ENCODE measurements at regions not wholly inside any gene's neighbourhood (a gene's known extent, or its start where the extent isn't known, plus 50 kb on each side); places are given as distances from the start of the nearest gene placed in this dataset.
"Not testable (repeated sequence)": the region's sequence is repeated elsewhere in the genome, so short reads cannot be mapped to it uniquely, and the experiment has no call there.

DNA sequence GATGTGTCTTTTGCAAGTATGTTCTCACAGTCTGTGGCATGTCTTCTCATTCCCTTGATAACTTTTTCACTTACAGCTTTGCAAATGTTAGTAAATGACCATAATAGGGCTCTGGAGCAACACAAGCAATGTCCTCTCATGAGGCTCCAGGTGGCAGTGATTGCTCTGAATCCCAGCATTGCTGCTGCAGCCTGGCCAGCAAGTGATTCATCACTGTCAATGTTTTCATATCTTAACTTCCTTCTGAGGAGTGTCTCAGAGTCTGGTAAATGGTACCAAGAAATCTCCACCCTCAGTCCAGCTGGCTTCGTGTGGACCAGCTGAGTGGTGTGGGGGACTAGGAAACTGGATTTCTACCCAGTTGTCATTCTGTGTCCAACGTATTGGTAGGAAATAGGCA, 139.6 kb downstream of the MYLK4 start:
- DNase-seq, result no peak

DNA sequence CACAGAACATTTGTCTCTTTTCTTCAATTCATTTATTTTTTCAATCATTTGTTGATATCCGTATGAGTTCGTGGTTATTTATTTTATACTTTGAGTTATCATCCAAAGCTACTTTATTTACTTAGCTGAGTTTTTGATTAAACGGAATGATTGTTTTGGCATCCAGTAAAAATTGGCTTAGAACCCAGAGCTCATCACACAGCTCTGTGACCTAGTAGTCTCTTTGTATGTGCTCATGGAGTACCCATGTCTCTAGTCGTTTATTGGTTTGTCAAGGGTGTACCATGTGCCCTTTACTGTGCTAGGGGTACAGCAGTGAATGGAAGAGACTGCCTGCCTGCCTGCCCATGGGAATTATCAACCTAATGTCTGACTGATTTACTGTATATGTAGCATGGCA, 142.2 kb downstream of the MYLK4 start:
- DNase-seq, result no peak

DNA sequence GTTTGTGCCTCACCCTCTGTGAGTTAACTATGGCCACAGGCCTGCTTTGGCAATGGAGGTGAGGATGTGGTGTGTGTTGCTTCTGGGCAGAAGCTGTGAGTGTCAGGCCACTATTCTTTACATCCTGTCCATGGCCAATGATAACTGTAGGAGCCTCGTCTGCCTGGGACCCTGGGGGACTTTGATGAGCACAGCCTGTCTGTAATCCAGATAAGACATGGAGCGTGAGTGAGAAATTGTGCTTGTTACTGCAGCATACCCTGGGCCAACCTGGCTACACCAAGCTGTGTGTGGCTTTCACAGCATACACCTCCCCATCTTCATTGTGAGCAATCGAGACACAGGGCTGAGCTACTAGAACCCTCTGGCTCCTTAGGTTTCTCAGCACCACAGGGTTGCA, 150.4 kb downstream of the MYLK4 start:
- DNase-seq, result no peak

DNA sequence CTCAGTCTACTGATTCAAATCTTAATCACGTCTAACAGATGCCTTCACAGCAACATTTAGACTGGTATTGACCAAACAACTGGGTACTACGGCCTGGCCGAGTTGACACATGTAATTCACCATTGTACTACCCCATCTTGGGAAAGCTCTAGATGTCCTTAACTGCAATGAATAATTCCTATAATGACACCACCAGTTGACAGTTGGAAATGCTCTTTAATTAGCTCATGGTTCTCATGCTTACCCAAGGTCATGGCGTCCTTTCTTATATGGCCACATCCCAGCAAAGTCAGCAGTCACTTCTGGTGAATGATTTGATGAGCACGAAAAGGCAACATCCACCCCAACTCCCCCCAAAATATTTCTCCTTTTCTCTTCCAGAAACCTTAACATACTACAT, 150.9 kb downstream of the MYLK4 start:
- DNase-seq, result no peak

DNA sequence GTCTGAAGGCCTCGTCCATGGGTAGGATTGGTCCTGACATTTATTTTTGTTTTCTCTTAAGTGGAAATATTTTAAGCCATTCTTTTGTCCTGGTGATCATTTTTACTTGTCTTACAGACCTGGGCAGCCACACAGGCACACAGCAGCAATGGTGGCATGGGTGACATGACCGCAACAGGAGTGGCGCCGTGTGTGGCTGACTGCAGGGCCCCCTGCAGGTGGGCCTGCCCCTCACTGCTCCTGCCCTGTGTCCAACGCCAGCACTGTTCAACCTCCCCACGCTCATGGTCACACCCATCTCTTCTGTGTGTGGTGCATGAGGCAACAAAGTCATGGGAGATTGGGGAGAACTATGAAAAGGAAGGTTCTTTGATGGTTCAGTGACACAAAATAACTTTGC, 151.9 kb downstream of the MYLK4 start:
- no peak for DNase-seq

DNA sequence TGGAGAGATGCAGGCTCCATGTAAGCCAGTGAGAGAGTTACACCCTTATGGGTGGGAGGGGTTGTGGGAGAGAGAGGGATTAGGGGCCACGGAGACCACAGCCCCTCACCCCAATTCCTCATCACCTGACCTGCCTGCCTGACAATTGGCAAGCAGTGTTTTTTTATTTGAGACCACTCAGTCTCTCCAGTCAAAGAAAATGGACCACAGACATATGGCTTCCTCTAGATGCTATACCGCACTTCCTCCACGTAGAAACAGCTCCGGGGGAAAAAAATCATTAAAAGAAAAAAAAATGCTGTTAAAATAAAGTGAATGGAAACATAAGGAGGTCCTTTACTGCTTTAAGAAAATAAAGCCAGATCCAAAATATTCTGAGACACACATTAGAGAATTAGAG, 152.7 kb downstream of the MYLK4 start:
- no peak for DNase-seq

DNA sequence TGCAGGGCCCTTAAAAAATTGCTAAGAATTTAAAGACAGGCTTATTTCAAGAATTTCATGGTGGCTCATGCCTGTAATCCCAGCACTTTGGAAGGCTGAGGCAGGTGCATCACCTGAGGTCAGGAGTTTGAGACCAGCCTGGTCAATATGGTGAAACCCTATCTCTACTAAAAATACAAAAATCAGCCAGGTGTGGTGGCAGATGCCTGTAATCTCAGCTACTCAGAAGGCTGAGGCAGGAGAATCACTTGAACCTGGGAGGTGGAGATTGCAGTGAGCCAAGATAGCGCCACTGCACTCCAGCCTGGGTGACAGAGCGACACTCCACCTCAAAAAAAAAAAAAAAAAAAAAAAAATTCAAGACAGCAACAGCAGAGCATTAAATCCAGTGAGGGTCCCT, 153.3 kb downstream of the MYLK4 start:
- DNase-seq, result not testable (repeated sequence)

DNA sequence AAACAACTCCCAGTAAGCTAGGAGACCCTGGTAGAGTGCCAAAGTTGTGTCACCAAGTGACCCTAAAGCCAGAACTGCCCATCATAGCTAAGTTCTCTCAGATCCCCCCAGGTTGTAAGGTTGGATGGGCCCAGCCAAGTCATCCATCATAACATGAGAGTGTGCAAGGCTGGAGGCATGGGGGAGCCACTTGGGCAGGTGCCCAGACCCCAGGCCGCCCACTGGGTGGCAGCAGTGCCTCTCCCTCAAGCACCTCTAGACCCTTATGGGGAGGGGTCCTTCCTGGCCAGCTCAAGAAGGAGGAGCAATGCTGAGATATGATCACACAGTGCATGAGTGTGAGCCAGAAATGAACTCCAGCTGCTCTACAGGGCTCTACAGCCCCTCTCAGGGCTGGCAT, 154.5 kb downstream of the MYLK4 start:
- DNase-seq, result no peak

DNA sequence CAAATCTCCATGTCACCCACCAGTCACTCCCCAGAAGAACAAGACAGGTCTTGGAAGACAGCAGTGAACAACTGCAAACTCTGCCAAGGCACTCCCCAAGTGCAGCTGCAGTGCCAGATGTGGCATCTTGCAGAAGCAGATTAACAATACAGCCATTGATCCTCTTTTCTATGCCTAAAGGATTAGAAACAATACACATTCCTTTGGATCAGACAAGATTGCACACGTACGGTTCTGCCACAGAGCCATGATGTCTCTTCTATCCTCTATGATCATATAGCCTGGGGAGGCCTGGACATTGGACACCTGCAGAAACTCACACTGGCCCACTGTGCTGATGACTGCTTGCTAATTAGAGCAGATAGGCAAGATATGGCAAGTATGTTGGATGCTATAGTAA, 155.9 kb downstream of the MYLK4 start:
- no peak for DNase-seq

DNA sequence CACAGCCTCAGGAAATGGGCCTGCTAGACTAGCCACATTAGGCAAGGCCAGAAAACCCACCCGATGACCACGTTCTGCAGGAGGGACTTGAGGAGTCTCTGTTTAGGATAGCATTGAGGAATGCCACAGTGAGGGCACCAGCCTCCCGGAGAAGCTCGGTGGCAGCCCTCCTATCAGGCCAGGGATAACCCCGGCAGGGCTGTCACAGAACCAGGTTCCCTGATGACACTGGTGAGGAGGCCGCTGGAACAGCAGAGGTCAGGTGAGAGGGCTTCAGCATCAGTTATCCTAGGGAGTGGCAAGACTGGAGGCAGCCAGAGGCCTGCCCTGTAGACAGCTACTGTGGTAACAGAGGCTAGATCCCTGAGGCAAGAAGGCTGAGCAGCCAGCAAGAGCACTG, 157.6 kb downstream of the MYLK4 start:
- DNase-seq, result no peak

DNA sequence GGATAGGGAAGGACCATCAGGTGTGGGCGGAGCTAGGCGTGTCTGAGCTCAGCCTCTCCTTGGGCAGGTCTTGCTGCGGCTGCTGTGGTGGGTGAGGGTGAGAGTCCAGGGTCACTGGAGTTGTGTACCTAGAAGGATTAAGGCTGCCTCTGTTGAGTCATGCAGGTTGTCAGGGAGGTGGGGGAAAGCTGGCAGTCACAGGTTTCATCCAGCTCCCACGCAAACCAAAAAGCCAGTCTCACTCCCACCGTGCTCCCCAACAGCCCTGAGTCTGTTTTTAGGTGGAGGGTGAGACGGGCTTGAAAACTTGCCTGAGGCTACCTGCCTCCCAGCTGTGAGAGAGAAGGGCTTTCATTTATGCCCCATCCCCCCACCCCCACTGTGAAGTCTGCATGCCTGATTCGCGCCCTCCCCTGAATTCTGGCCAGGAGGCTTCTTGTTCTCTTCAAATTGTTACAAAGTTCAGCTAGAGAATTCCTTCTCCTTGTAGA, 161.5 kb downstream of the MYLK4 start:
- no peak for DNase-seq

DNA sequence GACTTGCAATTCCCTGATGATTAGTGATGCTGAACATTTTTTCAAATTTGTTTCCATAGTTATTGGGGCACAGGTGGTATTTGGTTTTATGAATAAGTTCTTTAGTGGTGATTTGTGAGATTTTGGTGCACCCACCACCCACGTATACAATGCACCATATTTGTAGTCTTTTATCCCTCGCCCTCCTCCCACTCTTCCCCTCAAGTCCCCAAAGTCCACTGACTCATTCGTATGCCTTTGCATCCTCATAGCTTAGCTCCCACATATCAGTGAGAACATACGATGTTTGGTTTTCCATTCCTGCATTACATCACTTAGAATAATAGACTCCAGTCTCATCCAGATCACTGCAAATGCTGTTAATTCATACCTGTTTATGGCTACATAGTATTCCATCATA, 167.3 kb downstream of the MYLK4 start:
- no peak for DNase-seq

DNA sequence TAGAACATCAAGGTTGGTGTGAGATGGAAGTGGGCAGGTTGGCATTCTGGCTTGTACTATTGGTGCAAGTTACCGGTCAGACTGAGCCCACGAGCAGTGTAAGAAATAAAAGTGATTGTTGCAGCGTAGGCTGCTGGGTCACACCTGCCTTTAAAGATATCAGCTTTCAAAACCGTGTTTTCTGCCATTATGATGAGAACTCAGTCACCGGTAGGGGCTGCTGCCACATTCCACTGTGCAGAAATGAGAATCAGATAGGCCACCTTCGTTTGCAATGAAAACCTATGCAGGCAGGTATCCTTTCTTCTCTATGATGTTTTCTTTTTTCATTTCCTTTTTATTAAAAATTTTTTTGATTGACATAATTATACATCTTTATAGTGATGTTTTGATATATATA, 168.5 kb downstream of the MYLK4 start:
- DNase-seq, result no peak

DNA sequence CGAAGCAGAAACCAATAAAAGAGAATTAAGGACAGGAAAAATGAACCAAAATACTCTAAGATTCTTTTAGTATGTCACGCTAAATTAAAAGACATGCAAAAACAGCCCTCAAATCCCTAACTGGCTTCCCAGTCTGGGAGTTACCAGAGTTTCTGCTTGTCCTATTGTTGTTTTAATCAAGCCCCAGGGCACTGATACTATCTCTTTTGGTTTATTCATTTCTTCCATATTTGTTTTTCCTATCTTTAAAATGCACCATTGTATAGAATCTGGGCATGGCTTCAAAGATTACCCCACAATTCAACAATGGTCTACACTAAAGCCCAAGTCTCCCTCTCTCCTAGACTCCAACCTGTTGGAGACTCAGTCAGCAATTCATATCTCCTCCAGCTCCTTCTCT, 169.1 kb downstream of the MYLK4 start:
- DNase-seq, result no peak

DNA sequence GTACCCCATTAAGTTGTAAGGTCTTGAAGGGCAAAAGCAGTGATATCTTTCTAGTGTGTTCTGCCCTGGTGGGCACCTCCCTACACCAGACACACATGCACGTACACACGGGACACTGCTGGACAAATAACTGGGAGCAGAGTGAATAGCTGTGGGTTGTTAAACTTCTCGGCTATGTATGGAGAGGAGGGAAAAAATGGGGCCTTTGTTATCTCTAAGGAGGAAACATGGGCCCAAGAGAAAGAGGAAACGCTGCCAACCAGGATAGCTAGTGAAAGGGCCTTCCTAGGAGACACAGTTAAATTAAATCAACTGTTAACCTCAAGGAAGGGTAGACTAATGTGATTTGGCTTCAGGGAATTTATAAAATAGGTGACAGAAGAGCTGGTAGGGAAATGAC, 169.7 kb downstream of the MYLK4 start:
- DNase-seq, result no peak

DNA sequence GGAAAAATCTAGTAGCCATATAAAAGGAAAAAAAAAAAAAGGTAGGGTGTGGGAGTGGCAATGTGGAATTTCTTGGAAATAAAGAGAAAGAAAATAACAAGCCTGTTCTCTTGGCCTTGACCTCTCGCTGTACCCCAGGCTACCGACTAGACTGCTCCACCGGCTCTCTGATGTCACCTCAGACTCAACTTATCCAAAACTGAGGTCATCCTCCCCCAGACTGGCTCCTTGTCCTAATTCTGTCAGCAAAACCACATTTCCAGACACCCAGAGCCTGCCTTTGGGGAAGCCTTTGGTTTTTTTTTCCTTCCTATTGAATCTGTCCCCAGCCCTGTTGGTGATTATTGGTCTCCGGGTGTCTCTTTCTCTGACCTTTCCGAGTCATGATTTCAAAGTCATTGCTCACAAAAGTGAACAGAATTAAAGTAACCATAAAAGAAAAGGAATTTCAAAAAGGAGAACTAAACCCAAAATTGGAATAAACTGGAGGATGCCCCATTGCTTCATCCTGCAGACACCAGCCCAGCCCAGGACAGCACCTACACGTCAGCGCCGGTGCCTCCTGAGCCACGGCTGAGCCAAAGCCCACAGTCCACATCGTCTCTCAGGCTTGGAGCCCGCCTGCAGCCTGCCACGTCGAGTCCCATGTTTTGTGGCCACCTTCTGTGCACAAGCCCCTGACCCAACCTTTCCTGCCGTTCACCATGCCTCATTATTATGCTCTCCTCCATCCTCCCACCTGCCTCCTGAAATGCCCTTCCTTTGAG, 170.7 kb downstream of the MYLK4 start:
- DNase-seq, result no peak

DNA sequence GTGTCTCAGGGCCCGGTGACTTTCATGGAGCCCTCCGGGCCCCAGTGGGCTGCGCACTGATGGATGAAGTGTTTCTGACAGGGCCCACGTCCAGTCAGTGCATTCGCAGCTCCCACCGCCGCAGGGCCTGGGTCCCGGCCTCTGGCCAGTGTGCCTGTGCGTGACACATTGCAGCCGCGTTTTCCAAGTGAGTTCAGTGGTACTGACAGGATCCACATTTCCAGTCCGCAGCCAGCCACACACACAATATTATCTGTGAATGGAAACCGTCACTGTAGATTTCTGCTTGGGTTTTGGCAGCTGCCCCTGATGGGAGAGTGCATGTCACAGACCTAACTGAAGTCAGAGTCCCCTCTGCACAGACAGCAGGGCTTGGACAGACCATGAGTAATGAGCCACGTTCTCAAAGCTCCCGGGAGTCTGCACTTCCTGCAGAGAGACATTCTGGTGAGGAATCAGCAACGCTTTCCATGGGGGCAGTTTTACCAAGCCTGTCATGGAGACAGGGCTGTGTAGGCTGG, 171.4 kb downstream of the MYLK4 start:
- no peak for DNase-seq

DNA sequence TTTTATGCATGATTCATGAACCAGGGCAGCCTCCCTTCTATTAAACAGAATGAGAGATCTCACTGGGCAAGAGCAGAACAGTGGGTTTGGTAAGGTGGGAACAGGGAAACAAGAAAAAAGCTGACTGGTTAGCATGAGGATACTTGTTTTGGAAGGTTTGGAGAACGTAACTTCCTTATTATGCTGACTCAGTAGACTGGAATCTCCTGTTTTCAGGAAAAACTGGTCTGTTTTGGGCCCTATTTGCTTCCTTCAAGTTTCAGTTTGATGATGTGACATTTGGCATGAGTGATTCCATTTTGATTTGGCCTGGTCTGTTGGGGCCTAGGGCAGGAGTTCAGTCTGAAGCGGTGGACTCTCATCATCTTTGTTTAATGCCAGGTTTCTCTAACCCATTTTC, 172.0 kb downstream of the MYLK4 start:
- DNase-seq, result no peak

DNA sequence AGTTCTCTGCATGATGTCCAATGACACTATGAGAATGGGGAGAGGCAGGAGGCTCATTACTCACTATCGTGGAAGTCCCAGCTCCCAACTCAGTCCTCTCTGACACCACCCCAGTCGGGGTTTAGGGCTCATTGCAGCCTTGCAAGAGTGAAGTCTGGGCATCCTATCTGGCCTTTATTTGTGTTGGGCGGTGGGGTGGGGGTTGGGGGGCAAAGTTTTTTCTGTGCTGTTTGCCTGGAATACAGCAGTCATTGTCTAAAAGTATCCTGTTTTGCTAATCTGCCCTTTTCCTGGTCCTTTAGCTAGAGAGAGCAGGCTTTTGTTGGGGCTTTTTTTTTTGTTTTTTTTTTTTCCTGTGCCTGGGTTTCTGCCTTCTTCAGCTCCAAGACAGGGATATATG, 174.2 kb downstream of the MYLK4 start:
- no peak for DNase-seq

DNA sequence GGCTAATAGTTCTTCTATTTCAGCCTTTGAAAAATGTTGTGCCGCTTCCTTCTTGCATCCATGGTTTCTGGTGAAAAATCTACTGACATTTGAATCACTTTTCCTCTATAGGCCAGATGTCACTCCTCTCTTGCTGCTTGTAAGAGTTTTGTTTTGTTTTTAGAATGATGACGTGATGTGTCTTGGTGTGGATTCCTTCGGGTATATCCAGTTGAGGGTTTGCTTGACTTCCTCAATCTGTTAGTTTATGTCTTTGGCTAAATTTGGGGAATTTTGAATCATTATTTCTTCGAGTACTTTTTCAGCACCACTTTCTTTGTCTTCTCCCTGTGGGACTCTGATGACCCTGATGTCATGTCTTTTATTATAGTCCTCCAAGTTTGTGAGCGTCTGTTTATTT, 175.5 kb downstream of the MYLK4 start:
- no peak for DNase-seq

DNA sequence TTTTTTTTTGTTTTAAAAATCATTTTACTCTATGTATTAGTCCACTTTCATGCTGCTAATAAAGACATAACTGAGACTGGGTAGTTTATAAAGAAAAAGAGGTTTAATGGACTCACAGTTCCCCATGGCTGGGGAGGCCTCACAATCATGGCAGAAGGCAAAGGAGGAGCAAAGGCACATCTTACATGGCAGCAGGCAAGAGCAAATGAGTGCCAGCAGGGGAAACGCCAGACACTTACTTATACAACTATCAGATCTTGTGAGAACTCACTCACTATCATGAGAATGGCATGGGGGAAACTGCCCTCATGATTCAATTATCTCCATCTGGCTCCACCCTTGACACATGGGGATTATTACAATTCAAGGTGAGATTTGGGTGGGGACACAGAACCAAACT, 181.3 kb downstream of the MYLK4 start:
- not testable (repeated sequence) for DNase-seq

DNA sequence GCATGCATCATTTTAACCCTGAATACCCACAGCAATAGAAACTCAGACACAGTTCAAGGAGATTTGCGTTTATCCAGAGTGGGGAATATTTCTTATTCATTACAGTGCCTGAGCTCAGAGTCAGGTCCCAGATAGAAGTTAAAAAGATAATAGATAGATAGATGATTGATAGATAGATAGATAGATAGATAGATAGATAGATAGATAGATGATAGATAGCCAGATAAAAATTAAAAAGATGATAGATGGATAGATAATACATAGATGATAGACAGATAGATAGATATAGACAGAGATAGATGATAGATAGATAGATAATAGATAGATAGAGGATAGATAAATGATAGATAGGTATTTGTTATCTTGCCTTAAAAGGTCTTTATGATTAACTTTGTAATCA, 184.7 kb downstream of the MYLK4 start:
- no peak for DNase-seq

DNA sequence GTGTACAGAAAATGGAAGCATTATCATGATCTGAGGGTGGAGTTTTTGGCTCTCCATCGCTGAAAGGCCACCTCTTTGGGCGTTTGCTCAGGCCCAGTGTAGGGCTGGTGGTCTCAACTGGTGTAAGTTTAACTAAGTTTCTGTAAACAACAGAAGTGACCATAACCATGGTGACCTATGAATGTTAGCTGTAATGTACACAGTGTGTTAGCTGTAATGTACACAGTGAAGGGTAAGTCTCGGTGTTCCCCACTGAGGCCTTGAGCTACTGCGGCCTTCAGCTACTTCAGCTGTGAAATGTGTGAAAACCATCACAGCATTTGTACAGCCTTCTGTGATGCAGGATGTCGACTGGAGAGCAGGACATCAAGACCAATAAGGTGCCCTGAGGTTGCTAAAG, 185.2 kb downstream of the MYLK4 start:
- no peak for DNase-seq

DNA sequence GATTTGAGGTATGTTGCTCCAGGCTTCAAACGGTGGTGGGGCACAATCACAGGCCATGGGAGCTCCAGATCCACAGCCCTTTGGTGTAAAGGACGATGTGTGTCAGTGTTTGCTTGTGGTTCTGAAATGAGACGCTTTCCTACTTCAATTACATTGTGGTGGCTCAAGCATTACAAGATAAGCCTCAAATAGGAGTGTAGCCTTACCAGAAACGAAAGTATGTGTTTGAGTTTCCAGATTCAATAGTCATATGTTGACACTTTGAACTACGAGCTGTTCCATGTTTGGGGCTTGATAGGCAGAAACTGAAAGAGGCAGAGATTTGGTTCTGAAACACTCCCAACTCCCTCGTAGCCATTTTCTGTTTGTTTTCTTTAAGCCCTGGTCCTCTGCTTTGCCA, 187.1 kb downstream of the MYLK4 start:
- DNase-seq, result no peak
